Neuron (in vitro differentiated cells): ENCODE measurements at regions not wholly inside any gene's neighbourhood (a gene's known extent, or its start where the extent isn't known, plus 50 kb on each side); places are given as distances from the start of the nearest gene placed in this dataset.

Source experiments
- H2AFZ ChIP-seq: one replicate; pipeline ENCODE4 v1.6.1; 2013; ENCODE audit warnings: low read depth, mild to moderate bottlenecking, inconsistent platforms, low read length, moderate library complexity
- H3K27me3 ChIP-seq: one replicate; pipeline ENCODE4 v1.6.1; 2013; ENCODE audit warnings: low read length; ENCODE audit not compliant: insufficient read depth
- H3K36me3 ChIP-seq: one replicate; pipeline ENCODE4 v1.6.1; 2013; ENCODE audit warnings: low read length; ENCODE audit not compliant: insufficient read depth
- H3K4me1 ChIP-seq: one replicate; pipeline ENCODE4 v1.6.1; 2013; ENCODE audit warnings: low read length; ENCODE audit not compliant: insufficient read depth
- H3K4me3 ChIP-seq: 2 replicates; pipeline ENCODE4 v1.5.1; 2013; ENCODE audit warnings: mild to moderate bottlenecking, low read length, moderate library complexity
- H3K9me3 ChIP-seq: one replicate; pipeline ENCODE4 v1.6.1; 2013; ENCODE audit warnings: low read length

DNA sequence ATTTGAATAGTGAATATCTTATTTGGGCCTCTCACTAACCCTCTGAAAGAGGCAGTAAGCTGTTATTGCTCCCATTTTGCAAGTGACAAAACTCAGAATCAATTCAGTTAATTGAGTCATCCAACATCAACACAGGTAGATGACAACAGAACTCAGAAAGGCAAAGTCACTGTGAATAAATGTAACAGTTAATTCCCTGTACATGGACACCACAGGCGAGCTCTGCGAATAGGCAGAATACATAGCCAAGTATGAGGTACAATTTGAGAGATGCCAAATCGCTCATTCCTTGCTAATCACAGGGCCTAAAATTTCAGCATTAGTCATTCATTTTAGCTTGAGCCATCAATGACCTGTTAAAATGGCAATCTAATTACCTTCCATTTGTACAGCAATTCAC, 52.6 kb upstream of the HECTD2 start:
- Histone ChIP-seq H3K9me3 (no peaks in the 10 kb centered on the region), H3K4me1 (peaks cover 16% of the 10 kb centered on the region), H2AFZ (no peak overlapping the region)

More for the DNA sequence above, 52.6 kb upstream of the HECTD2 start:
- no peak overlapping the region for H3K4me3 ChIP-seq
- H3K36me3 ChIP-seq: no peaks in the 10 kb centered on the region
- H3K27me3 ChIP-seq: no peaks in the 10 kb centered on the region
